ENCODE measurements at regions not wholly inside any gene's neighbourhood (a gene's known extent, or its start where the extent isn't known, plus 50 kb on each side); places are given as distances from the start of the nearest gene placed in this dataset.

DNA sequence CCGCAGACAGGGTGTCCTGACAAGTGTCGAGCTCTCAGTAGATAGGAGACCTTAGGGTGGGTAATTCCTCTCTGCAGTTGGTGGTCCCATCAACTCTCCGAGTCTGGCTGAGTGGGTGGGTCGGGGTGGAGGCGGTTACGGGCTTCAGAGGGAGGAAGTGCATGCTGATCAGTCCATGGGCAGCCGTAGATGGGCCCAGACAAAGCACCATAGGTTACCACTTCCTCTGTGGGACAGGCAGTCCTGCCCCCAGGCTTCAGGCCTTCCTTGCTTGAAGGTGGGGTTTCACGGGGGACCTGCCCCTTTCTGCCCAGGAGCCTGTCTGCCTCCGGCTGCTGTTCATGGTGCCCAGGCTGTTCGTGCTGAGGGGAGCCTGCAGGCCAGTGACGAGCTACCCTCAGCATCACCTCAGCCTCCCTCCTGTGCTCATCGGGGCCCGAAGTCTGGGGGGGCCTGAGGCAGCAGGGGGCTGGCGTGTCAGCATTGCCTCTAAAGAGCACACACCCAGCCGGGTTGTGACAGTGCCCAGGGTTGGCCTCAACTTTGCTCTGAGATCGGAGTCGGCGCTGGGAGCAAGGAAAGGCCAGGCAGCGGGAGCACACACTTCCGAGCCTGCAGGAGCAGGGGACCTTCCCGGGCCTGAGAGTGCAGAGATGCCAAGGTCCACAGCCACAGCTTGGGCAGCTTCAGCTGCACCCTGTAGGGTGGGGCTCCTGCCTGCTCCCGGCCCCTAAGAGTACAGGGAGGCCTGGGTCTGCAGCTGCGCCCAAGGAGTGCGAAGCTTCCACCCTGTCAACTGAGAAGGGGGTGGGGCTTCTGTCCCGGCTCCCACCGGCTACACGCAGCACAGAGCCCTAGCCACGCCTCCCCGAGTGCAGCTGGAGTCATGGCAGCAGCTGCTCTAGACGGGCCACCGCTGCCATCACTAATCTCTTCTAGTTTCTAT lies 225.4 kb upstream of the NRIP1 start:
- DNase-seq (ENCODE audit: low read depth, low spot score) = no peak
- ChIA-PET POLR2A (interaction anchor here (0.9 kb wide), 1 partner anchor 225 kb away, joined by 5 read pairs; the partner anchor contains the start of gene NRIP1), CTCF (no interaction called here)
- TF ChIP-seq, protein P1, sequence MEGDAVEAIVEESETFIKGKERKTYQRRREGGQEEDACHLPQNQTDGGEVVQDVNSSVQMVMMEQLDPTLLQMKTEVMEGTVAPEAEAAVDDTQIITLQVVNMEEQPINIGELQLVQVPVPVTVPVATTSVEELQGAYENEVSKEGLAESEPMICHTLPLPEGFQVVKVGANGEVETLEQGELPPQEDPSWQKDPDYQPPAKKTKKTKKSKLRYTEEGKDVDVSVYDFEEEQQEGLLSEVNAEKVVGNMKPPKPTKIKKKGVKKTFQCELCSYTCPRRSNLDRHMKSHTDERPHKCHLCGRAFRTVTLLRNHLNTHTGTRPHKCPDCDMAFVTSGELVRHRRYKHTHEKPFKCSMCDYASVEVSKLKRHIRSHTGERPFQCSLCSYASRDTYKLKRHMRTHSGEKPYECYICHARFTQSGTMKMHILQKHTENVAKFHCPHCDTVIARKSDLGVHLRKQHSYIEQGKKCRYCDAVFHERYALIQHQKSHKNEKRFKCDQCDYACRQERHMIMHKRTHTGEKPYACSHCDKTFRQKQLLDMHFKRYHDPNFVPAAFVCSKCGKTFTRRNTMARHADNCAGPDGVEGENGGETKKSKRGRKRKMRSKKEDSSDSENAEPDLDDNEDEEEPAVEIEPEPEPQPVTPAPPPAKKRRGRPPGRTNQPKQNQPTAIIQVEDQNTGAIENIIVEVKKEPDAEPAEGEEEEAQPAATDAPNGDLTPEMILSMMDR (IDR thresholded peaks at IDR 0.05; ENCODE audit: low read depth, low read length) = no peak
- Histone ChIP-seq H3K27ac (ENCODE audit: low read depth, low read length) (no peak overlapping the region), H3K27me3 (ENCODE audit: control insufficient read depth, insufficient read depth, low read length) (no peaks in the 10 kb centered on the region), H3K9me3 (ENCODE audit: control insufficient read depth, insufficient read depth, low read length) (peaks cover 11% of the 10 kb centered on the region), H3K4me3 (ENCODE audit: low read depth, low read length) (no peak overlapping the region)

DNA sequence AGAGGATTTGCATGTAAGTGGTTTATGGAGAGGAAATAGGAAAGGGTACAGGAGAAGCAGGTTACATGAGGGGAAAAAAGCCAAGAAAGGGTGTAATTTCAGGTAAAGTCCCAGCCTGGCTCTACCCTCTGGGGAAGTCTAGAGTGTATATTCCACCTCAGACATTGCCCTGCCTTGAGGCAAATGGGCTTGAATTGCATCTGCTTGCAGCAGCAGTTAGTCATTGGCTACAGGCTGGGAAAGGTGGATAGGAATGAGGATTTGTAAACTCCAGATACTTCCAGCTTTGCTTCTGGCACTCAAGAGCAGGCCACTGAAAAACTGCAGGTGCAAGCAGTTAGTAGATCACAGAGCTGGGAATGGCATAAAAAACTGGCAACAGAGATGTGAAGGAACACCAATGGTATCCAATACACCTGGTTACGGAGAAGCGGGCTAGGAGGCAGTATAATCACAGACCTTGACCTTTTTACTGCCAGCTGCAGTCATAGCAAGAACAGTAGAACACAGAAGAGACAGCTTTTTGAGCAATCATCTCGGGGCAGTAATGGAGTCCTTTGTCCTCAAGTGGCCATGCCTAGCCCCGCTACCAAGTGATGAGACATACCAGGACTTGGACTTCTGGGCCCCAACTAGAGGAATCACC lies 226.9 kb upstream of the NRIP1 start:
- Histone ChIP-seq H3K27me3 (ENCODE audit: control insufficient read depth, insufficient read depth, low read length) (no peaks in the 10 kb centered on the region), H3K9me3 (ENCODE audit: control insufficient read depth, insufficient read depth, low read length) (peaks cover 11% of the 10 kb centered on the region), H3K27ac (ENCODE audit: low read depth, low read length) (no peak overlapping the region), H3K4me3 (ENCODE audit: low read depth, low read length) (no peak overlapping the region)
- ChIA-PET POLR2A (no interaction called here), CTCF (no interaction called here)
- no peak for DNase-seq (ENCODE audit: low read depth, low spot score)
- TF ChIP-seq, protein P1 (IDR thresholded peaks at IDR 0.05; ENCODE audit: low read depth, low read length) = no peak

GRCh38 chr21:15293240-15293639 lies 228.4 kb upstream of the NRIP1 start:
- Histone ChIP-seq H3K4me3 (ENCODE audit: low read depth, low read length) (no peak overlapping the region), H3K27me3 (ENCODE audit: control insufficient read depth, insufficient read depth, low read length) (no peaks in the 10 kb centered on the region), H3K27ac (ENCODE audit: low read depth, low read length) (peak overlapping the region; percentile 24), H3K9me3 (ENCODE audit: control insufficient read depth, insufficient read depth, low read length) (peaks cover 11% of the 10 kb centered on the region)
- ChIA-PET POLR2A (no interaction called here), CTCF (no interaction called here)
- peak; percentile 74 for DNase-seq (ENCODE audit: low read depth, low spot score)
- TF ChIP-seq, protein P1 (IDR thresholded peaks at IDR 0.05; ENCODE audit: low read depth, low read length) = no peak

DNA sequence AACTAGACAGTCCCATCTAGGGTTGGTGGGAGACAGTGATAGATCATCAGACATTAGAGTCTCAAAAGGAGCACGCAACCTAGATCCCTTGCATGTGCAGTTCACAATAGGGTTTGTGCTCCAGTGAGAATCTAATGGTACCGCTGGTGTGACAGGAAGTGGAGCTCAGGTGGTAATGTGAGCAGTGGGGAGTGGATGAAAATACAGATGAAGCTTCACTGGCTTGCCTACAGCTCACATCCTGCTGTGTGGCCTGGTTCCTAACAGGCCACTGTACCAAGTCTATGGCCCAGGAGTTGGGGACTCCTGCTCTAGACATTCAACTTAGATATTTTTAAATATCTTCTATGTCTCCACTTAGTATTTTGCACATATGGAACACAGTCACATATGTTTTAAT lies 231.1 kb upstream of the NRIP1 start:
- ChIA-PET POLR2A (no interaction called here), CTCF (no interaction called here)
- DNase-seq (ENCODE audit: low read depth, low spot score) = no peak
- no peaks in the 10 kb centered on the region for H3K27me3 ChIP-seq (ENCODE audit: control insufficient read depth, insufficient read depth, low read length)
- no peak overlapping the region for H3K4me3 ChIP-seq (ENCODE audit: low read depth, low read length)
- peaks cover under 1% of the 10 kb centered on the region; the same call in 1 of the 2 replicates for H3K9me3 ChIP-seq (ENCODE audit: control insufficient read depth, insufficient read depth, low read length)
- H3K27ac ChIP-seq (ENCODE audit: low read depth, low read length) = no peak overlapping the region
- TF ChIP-seq, protein P1 (IDR thresholded peaks at IDR 0.05; ENCODE audit: low read depth, low read length) = no peak

DNA sequence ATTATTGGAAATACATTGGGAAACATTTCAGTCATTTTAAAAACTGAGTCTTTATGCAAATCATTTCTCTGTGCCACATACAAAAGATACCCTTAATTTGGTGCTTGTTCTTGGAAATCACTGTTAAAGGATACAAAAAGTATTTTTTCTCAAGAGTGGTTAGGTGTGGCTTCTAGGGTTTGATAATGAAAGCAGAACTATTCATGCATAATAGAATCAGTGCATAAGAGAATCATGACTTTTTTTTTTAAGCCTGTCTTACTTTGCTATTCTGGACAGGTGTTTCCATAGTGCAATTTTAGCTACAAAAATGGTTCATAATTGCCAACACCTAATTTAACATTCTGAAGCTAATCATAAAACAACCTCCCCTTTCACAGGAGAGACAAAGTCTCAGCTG lies 233.0 kb upstream of the NRIP1 start:
- TF ChIP-seq, protein P1 (IDR thresholded peaks at IDR 0.05; ENCODE audit: low read depth, low read length) = no peak
- ChIA-PET POLR2A (no interaction called here), CTCF (no interaction called here)
- Histone ChIP-seq H3K27ac (ENCODE audit: low read depth, low read length) (no peak overlapping the region), H3K27me3 (ENCODE audit: control insufficient read depth, insufficient read depth, low read length) (no peaks in the 10 kb centered on the region), H3K9me3 (ENCODE audit: control insufficient read depth, insufficient read depth, low read length) (peaks cover 3% of the 10 kb centered on the region; the same call in 1 of the 2 replicates), H3K4me3 (ENCODE audit: low read depth, low read length) (no peak overlapping the region)
- DNase-seq (ENCODE audit: low read depth, low spot score) = no peak
